HepG2 (cell line): ENCODE measurements at regions not wholly inside any gene's neighbourhood (a gene's known extent, or its start where the extent isn't known, plus 50 kb on each side); places are given as distances from the start of the nearest gene placed in this dataset.

Experiments
- CBFB ChIP-seq: sonication (generic); formaldehyde crosslinking; IDR thresholded peaks from 2 replicates; pipeline ENCODE4 v1.4.0; 2020; ENCODE audit warnings: missing genetic modification reagents
- DZIP1 ChIP-seq: sonication (generic); formaldehyde crosslinking; IDR thresholded peaks from 2 replicates; pipeline ENCODE4 v1.5.0; 2020; ENCODE audit warnings: mild to moderate bottlenecking, missing genetic modification reagents
- ELF3 ChIP-seq: IDR thresholded peaks from 2 replicates; pipeline ENCODE4 v1.6.1; 2016; ENCODE audit warnings: missing genetic modification reagents, missing compliant biosample characterization
- EZH2 ChIP-seq: conservative IDR thresholded peaks from 2 replicates; pipeline ENCODE4 v1.6.1; 2012; ENCODE audit warnings: mild to moderate bottlenecking, low read depth, low read length, moderate library complexity
- FOXK1 ChIP-seq: sonication (generic); formaldehyde crosslinking; IDR thresholded peaks from 2 replicates; pipeline ENCODE4 v1.4.0; 2020; ENCODE audit warnings: low read depth, missing genetic modification reagents, borderline replicate concordance
- HNF4A ChIP-seq: sonication (generic); formaldehyde crosslinking; IDR thresholded peaks from 2 replicates; pipeline ENCODE4 v1.4.0; 2020; ENCODE audit warnings: missing genetic modification reagents
- HOXA3 ChIP-seq: sonication (generic); formaldehyde crosslinking; IDR thresholded peaks from 2 replicates; pipeline ENCODE4 v1.5.0; 2020; ENCODE audit warnings: missing genetic modification reagents
- ISL2 ChIP-seq: sonication (generic); formaldehyde crosslinking; IDR thresholded peaks from 2 replicates; pipeline ENCODE4 v1.5.0; 2020; ENCODE audit warnings: missing genetic modification reagents
- KDM5B ChIP-seq: sonication (generic); formaldehyde crosslinking; IDR thresholded peaks from 2 replicates; pipeline ENCODE4 v1.4.0; 2020; ENCODE audit warnings: missing genetic modification reagents, mild to moderate bottlenecking, borderline replicate concordance
- PITX1 ChIP-seq: sonication (generic); formaldehyde crosslinking; IDR thresholded peaks from 2 replicates; pipeline ENCODE4 v1.5.1; 2020; ENCODE audit warnings: mild to moderate bottlenecking, missing genetic modification reagents
- POLR2A ChIP-seq, 2 experiments: IDR thresholded peaks; 2 replicates each; pipeline ENCODE4 v1.6.1; 2011; ENCODE audit warnings: low read depth in 2 of 2, low read length in 2 of 2, mild to moderate bottlenecking in 1 of 2, moderate library complexity in 1 of 2; ENCODE audit not compliant: insufficient read depth in 1 of 2
- ZMYM3 ChIP-seq: sonication (generic); formaldehyde crosslinking; IDR thresholded peaks from 2 replicates; pipeline ENCODE4 v1.5.1; 2020; ENCODE audit warnings: mild to moderate bottlenecking, missing genetic modification reagents
- ZNF615 ChIP-seq: sonication (generic); formaldehyde crosslinking; IDR thresholded peaks from 2 replicates; pipeline ENCODE4 v1.5.0; 2020; ENCODE audit warnings: mild to moderate bottlenecking, missing genetic modification reagents, borderline replicate concordance
- ZNF850 ChIP-seq: sonication (generic); formaldehyde crosslinking; conservative IDR thresholded peaks from 2 replicates; pipeline ENCODE4 v1.9.0; 2021; ENCODE audit warnings: mild to moderate bottlenecking, missing genetic modification reagents
- TF ChIP-seq, protein P1 (sequence below), 2 experiments: IDR thresholded peaks; 2 replicates each; pipeline ENCODE4 v1.6.1; 2011 to 2012; ENCODE audit warnings: low read length in 2 of 2, borderline replicate concordance in 1 of 2, low read depth in 1 of 2, mild to moderate bottlenecking in 1 of 2, moderate library complexity in 1 of 2
- TF ChIP-seq, protein P2 (sequence below): sonication (generic); formaldehyde crosslinking; IDR thresholded peaks from 2 replicates; pipeline ENCODE4 v1.8.1; 2023; ENCODE audit warnings: mild to moderate bottlenecking, missing genetic modification reagents
- TF ChIP-seq, protein P3 (sequence below): sonication (generic); formaldehyde crosslinking; IDR thresholded peaks from 2 replicates; pipeline ENCODE4 v1.8.0; 2023; ENCODE audit warnings: mild to moderate bottlenecking, missing genetic modification reagents
- TF ChIP-seq, protein P4 (sequence below), 2 experiments: sonication (generic) in 1 of 2; formaldehyde crosslinking in 1 of 2; IDR thresholded peaks; 2 replicates each; pipeline versions ENCODE4 v1.4.0 to v1.6.1; 2016 to 2020; ENCODE audit warnings: borderline replicate concordance in 1 of 2, low read depth in 1 of 2, mild to moderate bottlenecking in 1 of 2, missing genetic modification reagents in 1 of 2

GRCh38 chr5:147170603-147171002, 64.2 kb upstream of the STK32A start (continued):
- no peak for TF ChIP-seq ZNF615 (CRISPR knock-in tag)
- TF ChIP-seq ELF3 (CRISPR knock-in tag): peak; percentile 62; the same call in 1 of the 2 replicates
- peak; percentile 57 for TF ChIP-seq ISL2 (CRISPR knock-in tag)
- TF ChIP-seq HOXA3: peak; percentile 76
- TF ChIP-seq HNF4A (CRISPR knock-in tag): peak; percentile 98
- TF ChIP-seq EZH2: no peak
- TF ChIP-seq, protein P1, sequence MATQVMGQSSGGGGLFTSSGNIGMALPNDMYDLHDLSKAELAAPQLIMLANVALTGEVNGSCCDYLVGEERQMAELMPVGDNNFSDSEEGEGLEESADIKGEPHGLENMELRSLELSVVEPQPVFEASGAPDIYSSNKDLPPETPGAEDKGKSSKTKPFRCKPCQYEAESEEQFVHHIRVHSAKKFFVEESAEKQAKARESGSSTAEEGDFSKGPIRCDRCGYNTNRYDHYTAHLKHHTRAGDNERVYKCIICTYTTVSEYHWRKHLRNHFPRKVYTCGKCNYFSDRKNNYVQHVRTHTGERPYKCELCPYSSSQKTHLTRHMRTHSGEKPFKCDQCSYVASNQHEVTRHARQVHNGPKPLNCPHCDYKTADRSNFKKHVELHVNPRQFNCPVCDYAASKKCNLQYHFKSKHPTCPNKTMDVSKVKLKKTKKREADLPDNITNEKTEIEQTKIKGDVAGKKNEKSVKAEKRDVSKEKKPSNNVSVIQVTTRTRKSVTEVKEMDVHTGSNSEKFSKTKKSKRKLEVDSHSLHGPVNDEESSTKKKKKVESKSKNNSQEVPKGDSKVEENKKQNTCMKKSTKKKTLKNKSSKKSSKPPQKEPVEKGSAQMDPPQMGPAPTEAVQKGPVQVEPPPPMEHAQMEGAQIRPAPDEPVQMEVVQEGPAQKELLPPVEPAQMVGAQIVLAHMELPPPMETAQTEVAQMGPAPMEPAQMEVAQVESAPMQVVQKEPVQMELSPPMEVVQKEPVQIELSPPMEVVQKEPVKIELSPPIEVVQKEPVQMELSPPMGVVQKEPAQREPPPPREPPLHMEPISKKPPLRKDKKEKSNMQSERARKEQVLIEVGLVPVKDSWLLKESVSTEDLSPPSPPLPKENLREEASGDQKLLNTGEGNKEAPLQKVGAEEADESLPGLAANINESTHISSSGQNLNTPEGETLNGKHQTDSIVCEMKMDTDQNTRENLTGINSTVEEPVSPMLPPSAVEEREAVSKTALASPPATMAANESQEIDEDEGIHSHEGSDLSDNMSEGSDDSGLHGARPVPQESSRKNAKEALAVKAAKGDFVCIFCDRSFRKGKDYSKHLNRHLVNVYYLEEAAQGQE (IDR thresholded peaks at IDR 0.05; ENCODE audit: borderline replicate concordance in 1 of 2, low read depth in 1 of 2, low read length in 2 of 2): peak in 1 of 2 experiments; percentile 41; a peak in 1 of 4 replicates
- TF ChIP-seq PITX1 (CRISPR knock-in tag): peak; percentile 44; the same call in 1 of the 2 replicates
- no peak for TF ChIP-seq DZIP1 (CRISPR knock-in tag)
- TF ChIP-seq ZMYM3 (CRISPR knock-in tag): peak; percentile 50; the same call in 1 of the 2 replicates
- TF ChIP-seq FOXK1 (CRISPR knock-in tag): peak; percentile 86; the same call in 1 of the 2 replicates
- no peak for TF ChIP-seq KDM5B
- peak; percentile 89 for TF ChIP-seq CBFB (CRISPR knock-in tag)
- TF ChIP-seq, protein P2, sequence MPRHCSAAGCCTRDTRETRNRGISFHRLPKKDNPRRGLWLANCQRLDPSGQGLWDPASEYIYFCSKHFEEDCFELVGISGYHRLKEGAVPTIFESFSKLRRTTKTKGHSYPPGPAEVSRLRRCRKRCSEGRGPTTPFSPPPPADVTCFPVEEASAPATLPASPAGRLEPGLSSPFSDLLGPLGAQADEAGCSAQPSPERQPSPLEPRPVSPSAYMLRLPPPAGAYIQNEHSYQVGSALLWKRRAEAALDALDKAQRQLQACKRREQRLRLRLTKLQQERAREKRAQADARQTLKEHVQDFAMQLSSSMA (CRISPR knock-in tag): no peak
- TF ChIP-seq, protein P3, sequence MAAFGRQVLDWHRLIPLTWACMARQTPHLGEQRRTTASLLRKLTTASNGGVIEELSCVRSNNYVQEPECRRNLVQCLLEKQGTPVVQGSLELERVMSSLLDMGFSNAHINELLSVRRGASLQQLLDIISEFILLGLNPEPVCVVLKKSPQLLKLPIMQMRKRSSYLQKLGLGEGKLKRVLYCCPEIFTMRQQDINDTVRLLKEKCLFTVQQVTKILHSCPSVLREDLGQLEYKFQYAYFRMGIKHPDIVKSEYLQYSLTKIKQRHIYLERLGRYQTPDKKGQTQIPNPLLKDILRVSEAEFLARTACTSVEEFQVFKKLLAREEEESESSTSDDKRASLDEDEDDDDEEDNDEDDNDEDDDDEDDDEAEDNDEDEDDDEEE: no peak
- no peak for TF ChIP-seq POLR2A (IDR thresholded peaks at IDR 0.05; ENCODE audit: insufficient read depth in 1 of 2, low read depth in 2 of 2, low read length in 2 of 2)
- TF ChIP-seq, protein P4, sequence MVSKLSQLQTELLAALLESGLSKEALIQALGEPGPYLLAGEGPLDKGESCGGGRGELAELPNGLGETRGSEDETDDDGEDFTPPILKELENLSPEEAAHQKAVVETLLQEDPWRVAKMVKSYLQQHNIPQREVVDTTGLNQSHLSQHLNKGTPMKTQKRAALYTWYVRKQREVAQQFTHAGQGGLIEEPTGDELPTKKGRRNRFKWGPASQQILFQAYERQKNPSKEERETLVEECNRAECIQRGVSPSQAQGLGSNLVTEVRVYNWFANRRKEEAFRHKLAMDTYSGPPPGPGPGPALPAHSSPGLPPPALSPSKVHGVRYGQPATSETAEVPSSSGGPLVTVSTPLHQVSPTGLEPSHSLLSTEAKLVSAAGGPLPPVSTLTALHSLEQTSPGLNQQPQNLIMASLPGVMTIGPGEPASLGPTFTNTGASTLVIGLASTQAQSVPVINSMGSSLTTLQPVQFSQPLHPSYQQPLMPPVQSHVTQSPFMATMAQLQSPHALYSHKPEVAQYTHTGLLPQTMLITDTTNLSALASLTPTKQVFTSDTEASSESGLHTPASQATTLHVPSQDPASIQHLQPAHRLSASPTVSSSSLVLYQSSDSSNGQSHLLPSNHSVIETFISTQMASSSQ (IDR thresholded peaks at IDR 0.05; ENCODE audit: low read depth): peak; percentile 37; the same call in 1 of the 2 replicates
- TF ChIP-seq, protein P4 (CRISPR knock-in tag; IDR thresholded peaks at IDR 0.05; ENCODE audit: borderline replicate concordance): no peak
- TF ChIP-seq ZNF850 (CRISPR knock-in tag): no peak
